Endodermal cell (in vitro differentiated cells): ENCODE measurements at regions not wholly inside any gene's neighbourhood (a gene's known extent, or its start where the extent isn't known, plus 50 kb on each side); places are given as distances from the start of the nearest gene placed in this dataset.

Source experiments
- DNase-seq: peaks from one replicate; pipeline ENCODE4 v3.0.0-alpha.2; 2017
- H3K27ac ChIP-seq: 2 replicates; pipeline ENCODE4 v1.5.1; 2013; ENCODE audit warnings: mild to moderate bottlenecking, low read depth, low read length, moderate library complexity
- H3K27me3 ChIP-seq: 2 replicates; pipeline ENCODE4 v1.6.1; 2013; ENCODE audit warnings: mild to moderate bottlenecking, low read length, moderate library complexity; ENCODE audit not compliant: insufficient read depth, control insufficient read depth, poor library complexity, severe bottlenecking
- H3K36me3 ChIP-seq: 2 replicates; pipeline ENCODE4 v1.7.0; 2013; ENCODE audit warnings: mild to moderate bottlenecking, low read length, moderate library complexity; ENCODE audit not compliant: control insufficient read depth, insufficient read depth
- H3K4me1 ChIP-seq: one replicate; pipeline ENCODE4 v1.7.0; 2013; ENCODE audit warnings: low read length; ENCODE audit not compliant: control insufficient read depth, insufficient read depth
- H3K4me3 ChIP-seq: 2 replicates; pipeline ENCODE4 v1.5.1; 2013; ENCODE audit warnings: mild to moderate bottlenecking, low read length, moderate library complexity
- H3K9ac ChIP-seq: 2 replicates; pipeline ENCODE4 v1.6.1; 2013; ENCODE audit warnings: mild to moderate bottlenecking, low read length, moderate library complexity; ENCODE audit not compliant: poor library complexity, severe bottlenecking; ENCODE audit errors: extremely low read depth
- H3K9me3 ChIP-seq: 2 replicates; pipeline ENCODE4 v1.6.1; 2013; ENCODE audit warnings: mild to moderate bottlenecking, low read length, moderate library complexity; ENCODE audit not compliant: control insufficient read depth
- H3K27ac Mint-ChIP-seq: 2 replicates; pipeline ENCODE4 v1.8.0; 2020; ENCODE audit warnings: mixed read lengths
- H3K27me3 Mint-ChIP-seq: 2 replicates; pipeline ENCODE4 v1.8.0; 2021; ENCODE audit warnings: mild to moderate bottlenecking, mixed read lengths; ENCODE audit not compliant: insufficient read depth
- H3K36me3 Mint-ChIP-seq: 2 replicates; pipeline ENCODE4 v1.8.0; 2020; ENCODE audit warnings: low read depth, mixed read lengths
- H3K4me1 Mint-ChIP-seq: 2 replicates; pipeline ENCODE4 v1.8.0; 2020; ENCODE audit warnings: mixed read lengths
- H3K4me3 Mint-ChIP-seq: 2 replicates; pipeline ENCODE4 v1.8.0; 2020; ENCODE audit warnings: mild to moderate bottlenecking, moderate library complexity, mixed read lengths
- H3K9me3 Mint-ChIP-seq: 2 replicates; pipeline ENCODE4 v1.8.0; 2020; ENCODE audit warnings: mild to moderate bottlenecking, mixed read lengths
- CTCF ChIP-seq: fragments of 200-600 bp; sonication (generic); conservative IDR thresholded peaks from 2 replicates; pipeline ENCODE4 v1.5.0; 2021; ENCODE audit warnings: antibody characterized with exemption, mild to moderate bottlenecking
- WGBS, 2 experiments: methylation state at CpG; one replicate each; pipeline versions ENCODE4 v1.1.5 to v1.1.7; 2013; ENCODE audit warnings: missing lambda C conversion rate in 2 of 2, mixed read lengths in 1 of 2; ENCODE audit not compliant: insufficient coverage in 1 of 2, insufficient read length in 1 of 2; 5-methylcytosine and 5-hydroxymethylcytosine counted together

DNA sequence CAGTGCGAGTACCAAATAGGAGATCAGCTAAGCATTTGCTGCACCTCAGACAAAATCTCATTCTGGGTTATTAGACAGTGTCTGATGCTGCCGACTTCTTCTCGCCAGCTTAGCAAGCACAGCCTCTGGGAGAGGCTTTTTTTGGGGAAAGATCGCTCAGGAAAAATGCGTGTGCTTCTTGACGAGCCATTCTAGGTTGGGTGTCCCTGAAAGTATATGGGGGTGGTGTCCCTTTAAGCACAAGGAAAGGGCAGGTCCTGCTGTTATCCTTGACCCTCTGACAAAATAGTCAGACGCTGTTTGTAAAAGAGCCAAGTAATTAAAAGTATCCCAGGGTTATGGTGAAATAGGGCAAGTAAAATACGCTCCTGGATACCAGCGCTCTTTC, 540.1 kb upstream of the FZD8 start:
- no peaks in the 10 kb centered on the region for H3K27me3 Mint-ChIP-seq
- H3K4me1 ChIP-seq = no peaks in the 10 kb centered on the region
- 92% methylated on average over 6 to 9 of the region's 9 CpGs for WGBS, 2 experiments

DNA sequence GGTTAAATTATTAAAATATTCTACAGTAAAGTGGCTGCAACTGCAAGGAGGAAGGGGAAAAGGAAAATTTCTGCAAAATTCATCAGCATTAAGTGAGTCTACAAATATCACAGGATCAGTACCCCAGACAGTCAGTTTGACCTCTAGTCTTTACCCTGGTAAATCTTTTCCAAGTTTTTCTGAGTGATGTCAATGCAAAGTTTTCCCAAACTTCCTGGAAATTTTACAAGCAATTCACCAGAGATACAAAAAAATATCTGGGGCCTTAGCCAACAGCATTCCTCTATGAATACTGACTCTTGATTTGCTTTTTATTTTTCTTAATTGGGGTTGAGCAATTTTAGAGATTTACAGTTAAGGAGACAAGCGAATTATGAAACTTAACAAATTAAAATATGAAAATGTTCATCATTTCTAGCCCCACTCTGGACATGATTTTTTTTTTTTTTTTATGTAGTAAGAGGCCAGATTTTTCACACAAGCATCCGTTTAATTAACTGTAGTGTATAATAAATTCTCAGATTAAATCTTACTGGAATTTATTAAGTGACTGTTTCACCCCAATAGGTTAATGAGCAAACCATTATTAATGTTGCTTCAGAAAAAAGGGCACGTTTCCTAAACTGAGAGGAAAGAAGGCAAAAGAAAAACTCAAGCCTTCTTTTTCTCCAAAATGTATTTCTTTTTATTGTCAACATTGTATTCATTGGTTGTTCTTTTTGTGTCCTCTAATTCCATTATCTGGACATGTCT, 539.5 kb upstream of the FZD8 start:
- H3K27me3 ChIP-seq = no peaks in the 10 kb centered on the region
- peak overlapping the region; percentile 66 for H3K27ac ChIP-seq
- 89% methylated on average over 2 of the region's 3 CpGs; no CpG with 5 or more reads in 1 of the 2 experiments for WGBS, 2 experiments
- no peak overlapping the region for H3K4me3 ChIP-seq
- no peaks in the 10 kb centered on the region for H3K4me1 ChIP-seq
- no peaks in the 10 kb centered on the region for H3K36me3 ChIP-seq
- Mint-ChIP-seq H3K27me3 (no peaks in the 10 kb centered on the region), H3K9me3 (no peaks in the 10 kb centered on the region), H3K36me3 (no peaks in the 10 kb centered on the region), H3K27ac (no peak overlapping the region), H3K4me1 (peaks cover 7% of the 10 kb centered on the region), H3K4me3 (no peak overlapping the region)
- DNase-seq = no peak
- no peak for TF ChIP-seq CTCF
- no peak overlapping the region for H3K9ac ChIP-seq
- no peaks in the 10 kb centered on the region for H3K9me3 ChIP-seq

More for the DNA sequence above, 540.1 kb upstream of the FZD8 start:
- Mint-ChIP-seq H3K4me1 (peaks cover 7% of the 10 kb centered on the region), H3K9me3 (no peaks in the 10 kb centered on the region), H3K27ac (no peak overlapping the region), H3K4me3 (no peak overlapping the region), H3K36me3 (no peaks in the 10 kb centered on the region)
- Histone ChIP-seq H3K27ac (peak overlapping the region; percentile 66), H3K9me3 (no peaks in the 10 kb centered on the region), H3K27me3 (no peaks in the 10 kb centered on the region), H3K9ac (no peak overlapping the region), H3K4me3 (no peak overlapping the region), H3K36me3 (no peaks in the 10 kb centered on the region)
- no peak for TF ChIP-seq CTCF
- DNase-seq = no peak

DNA sequence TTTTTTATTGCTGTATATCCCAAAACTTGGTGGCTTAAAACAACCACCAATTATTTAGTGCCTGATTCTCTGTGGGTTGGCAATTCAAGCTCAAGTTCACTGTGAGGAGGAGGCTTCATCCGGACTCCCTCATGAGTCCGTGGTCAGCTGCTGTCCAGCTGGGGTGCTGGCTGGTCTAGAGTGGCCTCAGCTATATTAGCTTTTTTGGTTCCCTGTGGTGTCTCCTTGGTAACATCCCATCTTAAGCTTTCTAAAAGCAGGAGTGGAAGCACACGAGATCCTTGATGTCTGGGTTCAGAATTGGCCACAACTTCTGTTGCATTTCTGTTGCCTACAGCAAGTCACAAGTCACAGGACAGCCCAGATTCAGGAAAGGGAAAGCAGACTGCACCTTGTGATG, 536.5 kb upstream of the FZD8 start:
- H3K27ac Mint-ChIP-seq = no peak overlapping the region
- no peak overlapping the region for H3K9ac ChIP-seq
- H3K27me3 Mint-ChIP-seq = no peaks in the 10 kb centered on the region
- H3K4me3 ChIP-seq = no peak overlapping the region
- peaks cover 1% of the 10 kb centered on the region for H3K4me1 Mint-ChIP-seq
- peaks cover under 1% of the 10 kb centered on the region for H3K4me1 ChIP-seq
- H3K27me3 ChIP-seq = no peaks in the 10 kb centered on the region
- H3K9me3 ChIP-seq = no peaks in the 10 kb centered on the region
- no peak for DNase-seq
- TF ChIP-seq CTCF = no peak
- no peak overlapping the region for H3K4me3 Mint-ChIP-seq
- WGBS, 2 experiments = 80 to 90% methylated on average over 1 to 3 of the region's 3 CpGs
- no peaks in the 10 kb centered on the region for H3K9me3 Mint-ChIP-seq
- H3K36me3 ChIP-seq = no peaks in the 10 kb centered on the region
- H3K36me3 Mint-ChIP-seq = no peaks in the 10 kb centered on the region
- H3K27ac ChIP-seq = no peak overlapping the region
